Stimulated activated CD8-positive, alpha-beta memory T cell treated with anti-CD3 and anti-CD28 coated beads, Interleukin-12 subunit alpha, Interleukin-12 subunit beta, amount 100 ng/mL, for 1 hour (primary cell): ENCODE measurements at regions not wholly inside any gene's neighbourhood (a gene's known extent, or its start where the extent isn't known, plus 50 kb on each side); places are given as distances from the start of the nearest gene placed in this dataset.

Source experiments
- DNase-seq: peaks from one replicate; pipeline ENCODE4 v3.0.0-alpha.2; 2020; ENCODE audit warnings: low read depth

DNA sequence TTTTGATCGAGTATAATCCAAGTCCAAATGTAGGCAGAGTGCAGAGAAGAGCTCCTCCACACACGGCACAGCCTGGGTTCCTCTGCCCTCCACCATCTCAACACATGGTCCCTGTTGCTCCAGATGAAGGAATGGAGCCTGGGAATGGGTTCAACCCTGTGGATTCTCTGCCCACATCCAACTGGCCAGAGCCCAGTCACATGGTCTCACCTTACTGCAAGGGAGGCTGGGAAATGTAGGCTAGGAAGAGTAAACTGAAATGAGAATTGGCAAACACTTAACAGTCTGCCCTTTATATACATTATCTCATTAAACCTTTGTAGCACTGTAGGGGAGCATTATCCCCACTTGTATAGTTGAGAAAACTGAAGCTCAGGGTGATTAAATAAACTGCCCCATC is 60.1 kb upstream of the RAB4A start:
- no peak for DNase-seq

DNA sequence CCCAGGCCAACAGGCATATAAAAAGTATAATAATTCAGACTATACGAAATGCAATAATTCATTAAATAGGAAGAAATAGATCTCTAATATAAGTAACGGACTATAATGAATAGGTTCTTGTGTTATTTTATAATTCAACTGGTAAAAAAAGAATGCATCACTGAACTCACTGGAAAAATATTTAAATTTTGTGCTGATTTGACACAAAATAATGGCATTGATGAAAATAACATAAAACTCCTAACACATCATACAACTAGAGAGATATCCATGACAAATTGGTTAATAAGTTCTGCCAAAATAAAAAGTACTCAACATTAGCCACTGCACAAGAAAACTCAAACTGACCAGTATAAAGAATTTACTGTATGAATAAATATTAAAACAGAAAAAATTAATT is 57.1 kb upstream of the RAB4A start:
- no peak for DNase-seq

DNA sequence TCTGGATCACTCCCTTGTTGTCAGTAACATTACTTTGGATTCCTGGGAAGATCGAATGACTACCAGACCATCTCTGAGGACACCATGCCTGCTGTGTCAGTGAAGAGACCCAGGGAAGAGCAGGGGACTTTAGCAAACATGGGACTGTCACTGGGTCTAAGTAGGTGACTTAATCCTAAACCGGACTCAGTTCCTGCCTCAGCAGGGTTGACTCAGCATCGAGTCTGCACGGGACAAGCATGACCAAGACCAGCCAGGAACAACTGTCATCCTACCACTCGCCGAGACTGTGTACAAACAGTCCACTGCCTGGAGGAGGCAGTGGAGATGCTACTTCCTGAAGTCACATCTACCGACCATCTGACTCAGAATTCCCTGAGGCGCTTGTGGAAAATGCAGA is 53.2 kb upstream of the RAB4A start:
- no peak for DNase-seq

DNA sequence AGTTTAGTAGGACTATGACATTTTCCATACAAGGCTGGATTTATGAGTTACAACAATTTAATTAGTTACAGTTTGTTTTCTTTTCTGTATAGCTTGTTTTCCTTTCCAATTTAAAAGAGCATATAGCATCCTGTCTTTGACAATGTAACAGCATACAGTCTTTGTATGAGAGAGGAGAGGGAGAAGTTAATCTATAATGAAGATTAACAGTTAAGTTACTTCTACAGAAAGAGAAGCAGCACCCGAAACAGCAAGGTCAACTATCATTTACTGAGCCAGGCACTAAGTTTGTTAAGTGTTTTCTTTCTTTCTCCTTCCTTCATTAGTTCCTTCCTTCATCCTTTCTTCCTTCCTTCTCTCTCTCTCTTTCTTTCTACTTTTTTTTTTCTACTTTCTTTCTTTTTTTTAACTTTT is 52.3 kb upstream of the RAB4A start:
- no peak for DNase-seq

DNA sequence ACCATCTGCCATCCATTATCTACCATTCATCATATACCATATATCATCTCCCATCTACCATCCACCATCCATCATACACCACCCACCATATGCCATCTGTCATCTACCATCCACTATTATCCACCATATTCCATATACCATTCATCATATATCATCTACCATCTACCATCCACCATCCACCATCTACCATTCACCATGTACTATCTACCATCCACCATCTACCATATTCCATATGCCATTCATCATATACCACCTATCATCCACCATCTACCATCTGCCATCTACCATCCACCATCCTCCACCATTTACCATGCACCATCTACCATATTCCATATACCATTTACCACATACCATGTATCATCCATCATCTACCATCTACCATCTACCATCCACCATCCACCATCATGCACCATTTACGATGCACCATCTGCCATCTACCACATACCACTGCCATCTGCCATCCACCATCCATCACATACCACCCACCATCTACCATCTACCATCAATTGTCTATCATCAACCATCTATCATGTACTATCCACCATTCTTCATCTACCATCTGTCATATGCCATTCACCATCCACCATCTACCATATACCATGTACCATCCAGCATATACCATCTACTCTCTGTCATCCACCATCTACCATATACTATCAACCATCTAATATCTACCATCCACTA is 50.6 kb upstream of the RAB4A start:
- no peak for DNase-seq

DNA sequence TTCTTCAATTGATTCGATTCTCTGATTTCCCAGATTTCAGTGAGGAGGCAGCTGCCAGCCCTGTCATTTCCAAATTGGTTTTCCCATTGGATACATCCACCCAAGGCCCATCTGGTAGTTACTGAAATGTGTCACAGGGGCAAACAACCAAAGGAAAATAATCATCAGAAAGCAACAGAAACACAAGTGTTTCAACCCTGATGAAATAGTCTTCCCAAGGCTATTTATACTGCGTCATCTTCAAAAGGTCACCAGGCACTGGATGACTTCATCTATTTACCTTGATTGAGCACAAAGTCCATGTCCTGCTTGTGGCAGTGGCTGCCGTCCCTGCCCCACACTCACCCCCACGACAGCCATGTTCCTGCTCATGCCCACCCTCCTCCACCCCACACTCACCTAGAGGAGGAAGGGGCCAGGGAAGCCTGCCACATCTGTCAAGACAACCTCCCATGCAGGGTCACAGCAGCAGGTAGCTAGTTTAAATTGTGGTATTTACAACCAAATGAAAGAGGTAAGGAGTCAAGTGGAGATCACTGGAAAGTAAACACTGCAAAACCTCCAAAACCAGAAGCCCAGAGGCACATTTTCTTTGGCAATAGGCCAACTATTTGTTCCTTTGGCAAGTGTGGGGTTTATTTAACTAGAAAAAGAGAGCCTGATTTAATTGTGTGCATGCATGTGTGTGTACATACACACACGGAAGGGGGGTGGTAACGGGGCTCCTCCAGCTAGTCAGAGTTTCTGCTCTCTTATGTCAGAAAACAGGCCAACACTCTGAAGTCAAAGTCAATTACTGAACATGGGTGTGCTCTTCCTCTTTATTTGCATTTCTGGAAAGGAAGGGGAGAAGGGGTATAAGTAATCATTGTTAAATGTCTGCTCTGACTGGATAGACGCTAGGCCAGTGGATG is 49.5 kb upstream of the RAB4A start:
- DNase-seq: no peak
